ENCODE measurements at regions not wholly inside any gene's neighbourhood (a gene's known extent, or its start where the extent isn't known, plus 50 kb on each side); places are given as distances from the start of the nearest gene placed in this dataset.

GRCh38 chr10:18759575-18759974, 100.3 kb downstream of the ARL5B start:
- DNase-seq (ENCODE audit: extremely low spot score) = no peak
- CTCF ChIA-PET = interaction anchor here (0.9 kb wide), 1 partner anchor 14 kb away, joined by 3 read pairs; no protein-coding TSS in a partner anchor
- no peak for TF ChIP-seq CTCF (IDR thresholded peaks at IDR 0.05; ENCODE audit: control extremely low read depth, extremely low read depth, low read depth, missing control alignments)
- POLR2A ChIA-PET = no interaction called here

GRCh38 chr10:18760836-18761235, 101.6 kb downstream of the ARL5B start:
- POLR2A ChIA-PET = no interaction called here
- CTCF ChIA-PET = no interaction called here
- TF ChIP-seq CTCF (IDR thresholded peaks at IDR 0.05; ENCODE audit: control extremely low read depth, extremely low read depth, low read depth, missing control alignments) = no peak
- DNase-seq (ENCODE audit: extremely low spot score) = no peak

- ChIA-PET CTCF (no interaction called here), POLR2A (no interaction called here)
- no peak for TF ChIP-seq CTCF (IDR thresholded peaks at IDR 0.05; ENCODE audit: control extremely low read depth, extremely low read depth, low read depth, missing control alignments)
- no peak for DNase-seq (ENCODE audit: extremely low spot score)
Observed at GRCh38 chr10:18767981-18768380, 108.8 kb downstream of the ARL5B start.

- ChIA-PET CTCF (interaction anchor here (1.1 kb wide), 1 partner anchor 15 kb away, joined by 4 read pairs; no protein-coding TSS in a partner anchor), POLR2A (no interaction called here)
- TF ChIP-seq CTCF (IDR thresholded peaks at IDR 0.05; ENCODE audit: control extremely low read depth, extremely low read depth, low read depth, missing control alignments) = no peak
Observed at GRCh38 chr10:18773180-18773579, 113.9 kb downstream of the ARL5B start.

GRCh38 chr10:18777258-18777657, 118.0 kb downstream of the ARL5B start:
- ChIA-PET CTCF (no interaction called here), POLR2A (no interaction called here)
- no peak for TF ChIP-seq CTCF (IDR thresholded peaks at IDR 0.05; ENCODE audit: control extremely low read depth, extremely low read depth, low read depth, missing control alignments)
- no peak for DNase-seq (ENCODE audit: extremely low spot score)

More at GRCh38 chr10:18773180-18773579, 113.9 kb downstream of the ARL5B start:
- DNase-seq (ENCODE audit: extremely low spot score) = no peak

GRCh38 chr10:18786478-18786877, 127.2 kb downstream of the ARL5B start:
- POLR2A ChIA-PET = no interaction called here
- CTCF ChIA-PET = no interaction called here

More at GRCh38 chr10:18786478-18786877, 127.2 kb downstream of the ARL5B start:
- no peak for DNase-seq (ENCODE audit: extremely low spot score)
- TF ChIP-seq CTCF (IDR thresholded peaks at IDR 0.05; ENCODE audit: control extremely low read depth, extremely low read depth, low read depth, missing control alignments) = no peak

All from GM10248 (cell line).